Upper lobe of left lung (tissue), 4 donors: ENCODE measurements at regions not wholly inside any gene's neighbourhood (a gene's known extent, or its start where the extent isn't known, plus 50 kb on each side); places are given as distances from the start of the nearest gene placed in this dataset.

Experiments
- EP300 ChIP-seq, 4 donors: sonication (generic); formaldehyde crosslinking; IDR thresholded peaks; one replicate each; pipeline ENCODE4 v1.5.1; 2017; ENCODE audit warnings: antibody characterized with exemption in 4 of 4, control low read depth in 2 of 4
- POLR2A ChIP-seq, 4 donors: fragments of 450-650 bp; IDR thresholded peaks; one replicate each; pipeline ENCODE4 v1.5.1; 2016 to 2017; ENCODE audit warnings: antibody characterized with exemption in 4 of 4, mild to moderate bottlenecking in 2 of 4
- POLR2AphosphoS5 ChIP-seq, 2 donors: sonication (generic); formaldehyde crosslinking; IDR thresholded peaks; one replicate each; pipeline ENCODE4 v1.5.1; 2017; ENCODE audit warnings: antibody characterized with exemption in 2 of 2
- TF ChIP-seq, protein P1 (sequence below), 6 experiments: fragments of 450-650 bp in 4 of 6; fragments of 200-600 bp in 2 of 6; sonication (generic) in 2 of 6; IDR thresholded peaks; one replicate each; pipeline ENCODE4 v1.5.1; 2016 to 2019; ENCODE audit warnings: antibody characterized with exemption in 6 of 6

GRCh38 chr9:78519786-78520185 lies 222.9 kb downstream of the PSAT1 start:
- TF ChIP-seq EP300 (IDR thresholded peaks at IDR 0.05) (no peak), POLR2A (IDR thresholded peaks at IDR 0.05) (no peak), POLR2AphosphoS5 (IDR thresholded peaks at IDR 0.05) (no peak)
- TF ChIP-seq, protein P1, sequence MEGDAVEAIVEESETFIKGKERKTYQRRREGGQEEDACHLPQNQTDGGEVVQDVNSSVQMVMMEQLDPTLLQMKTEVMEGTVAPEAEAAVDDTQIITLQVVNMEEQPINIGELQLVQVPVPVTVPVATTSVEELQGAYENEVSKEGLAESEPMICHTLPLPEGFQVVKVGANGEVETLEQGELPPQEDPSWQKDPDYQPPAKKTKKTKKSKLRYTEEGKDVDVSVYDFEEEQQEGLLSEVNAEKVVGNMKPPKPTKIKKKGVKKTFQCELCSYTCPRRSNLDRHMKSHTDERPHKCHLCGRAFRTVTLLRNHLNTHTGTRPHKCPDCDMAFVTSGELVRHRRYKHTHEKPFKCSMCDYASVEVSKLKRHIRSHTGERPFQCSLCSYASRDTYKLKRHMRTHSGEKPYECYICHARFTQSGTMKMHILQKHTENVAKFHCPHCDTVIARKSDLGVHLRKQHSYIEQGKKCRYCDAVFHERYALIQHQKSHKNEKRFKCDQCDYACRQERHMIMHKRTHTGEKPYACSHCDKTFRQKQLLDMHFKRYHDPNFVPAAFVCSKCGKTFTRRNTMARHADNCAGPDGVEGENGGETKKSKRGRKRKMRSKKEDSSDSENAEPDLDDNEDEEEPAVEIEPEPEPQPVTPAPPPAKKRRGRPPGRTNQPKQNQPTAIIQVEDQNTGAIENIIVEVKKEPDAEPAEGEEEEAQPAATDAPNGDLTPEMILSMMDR (IDR thresholded peaks at IDR 0.05), result no peak
